ENCODE measurements at regions not wholly inside any gene's neighbourhood (a gene's known extent, or its start where the extent isn't known, plus 50 kb on each side); places are given as distances from the start of the nearest gene placed in this dataset.

DNA sequence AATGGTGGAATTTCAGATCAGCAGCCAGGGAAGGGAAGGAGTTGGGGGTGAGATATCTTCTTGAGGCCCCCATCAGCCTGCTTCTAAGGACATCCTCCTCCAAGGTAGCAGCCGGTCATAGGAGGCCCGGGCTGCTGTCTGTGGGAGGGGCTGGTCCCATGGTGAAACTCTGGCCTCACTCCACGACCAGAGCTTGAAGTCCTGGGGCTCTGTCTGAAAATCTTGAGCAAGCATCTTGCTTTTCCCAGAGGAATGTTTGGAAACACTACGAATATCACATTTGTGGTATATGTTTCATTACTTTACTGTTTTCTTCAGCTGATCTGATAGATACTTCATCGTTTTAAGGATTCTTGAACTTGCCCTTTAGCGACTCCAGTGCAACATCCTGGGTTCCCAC is 103.7 kb downstream of the CTAGE1 start:
- TF ChIP-seq, protein P1, sequence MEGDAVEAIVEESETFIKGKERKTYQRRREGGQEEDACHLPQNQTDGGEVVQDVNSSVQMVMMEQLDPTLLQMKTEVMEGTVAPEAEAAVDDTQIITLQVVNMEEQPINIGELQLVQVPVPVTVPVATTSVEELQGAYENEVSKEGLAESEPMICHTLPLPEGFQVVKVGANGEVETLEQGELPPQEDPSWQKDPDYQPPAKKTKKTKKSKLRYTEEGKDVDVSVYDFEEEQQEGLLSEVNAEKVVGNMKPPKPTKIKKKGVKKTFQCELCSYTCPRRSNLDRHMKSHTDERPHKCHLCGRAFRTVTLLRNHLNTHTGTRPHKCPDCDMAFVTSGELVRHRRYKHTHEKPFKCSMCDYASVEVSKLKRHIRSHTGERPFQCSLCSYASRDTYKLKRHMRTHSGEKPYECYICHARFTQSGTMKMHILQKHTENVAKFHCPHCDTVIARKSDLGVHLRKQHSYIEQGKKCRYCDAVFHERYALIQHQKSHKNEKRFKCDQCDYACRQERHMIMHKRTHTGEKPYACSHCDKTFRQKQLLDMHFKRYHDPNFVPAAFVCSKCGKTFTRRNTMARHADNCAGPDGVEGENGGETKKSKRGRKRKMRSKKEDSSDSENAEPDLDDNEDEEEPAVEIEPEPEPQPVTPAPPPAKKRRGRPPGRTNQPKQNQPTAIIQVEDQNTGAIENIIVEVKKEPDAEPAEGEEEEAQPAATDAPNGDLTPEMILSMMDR (IDR thresholded peaks at IDR 0.05), result no peak
- TF ChIP-seq POLR2A (IDR thresholded peaks at IDR 0.05), result no peak

Measured in heart left ventricle (tissue), 13 donors.